ENCODE measurements at regions not wholly inside any gene's neighbourhood (a gene's known extent, or its start where the extent isn't known, plus 50 kb on each side); places are given as distances from the start of the nearest gene placed in this dataset.

- Histone ChIP-seq H3K27ac (no peak overlapping the region), H3K27me3 (no peaks in the 10 kb centered on the region), H3K4me3 (no peak overlapping the region), H3K9me3 (no peaks in the 10 kb centered on the region), H3K36me3 (no peaks in the 10 kb centered on the region), H3K4me1 (peaks cover 0 to 23% (median 14%) of the 10 kb centered on the region in 9 donors)
- ATAC-seq = no peak
- intact Hi-C loops (cut with DNase I) = no loop called here
- TF ChIP-seq, protein P1, sequence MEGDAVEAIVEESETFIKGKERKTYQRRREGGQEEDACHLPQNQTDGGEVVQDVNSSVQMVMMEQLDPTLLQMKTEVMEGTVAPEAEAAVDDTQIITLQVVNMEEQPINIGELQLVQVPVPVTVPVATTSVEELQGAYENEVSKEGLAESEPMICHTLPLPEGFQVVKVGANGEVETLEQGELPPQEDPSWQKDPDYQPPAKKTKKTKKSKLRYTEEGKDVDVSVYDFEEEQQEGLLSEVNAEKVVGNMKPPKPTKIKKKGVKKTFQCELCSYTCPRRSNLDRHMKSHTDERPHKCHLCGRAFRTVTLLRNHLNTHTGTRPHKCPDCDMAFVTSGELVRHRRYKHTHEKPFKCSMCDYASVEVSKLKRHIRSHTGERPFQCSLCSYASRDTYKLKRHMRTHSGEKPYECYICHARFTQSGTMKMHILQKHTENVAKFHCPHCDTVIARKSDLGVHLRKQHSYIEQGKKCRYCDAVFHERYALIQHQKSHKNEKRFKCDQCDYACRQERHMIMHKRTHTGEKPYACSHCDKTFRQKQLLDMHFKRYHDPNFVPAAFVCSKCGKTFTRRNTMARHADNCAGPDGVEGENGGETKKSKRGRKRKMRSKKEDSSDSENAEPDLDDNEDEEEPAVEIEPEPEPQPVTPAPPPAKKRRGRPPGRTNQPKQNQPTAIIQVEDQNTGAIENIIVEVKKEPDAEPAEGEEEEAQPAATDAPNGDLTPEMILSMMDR (IDR thresholded peaks at IDR 0.05) = no peak
- no peak for DNase-seq
- 74 to 76% methylated on average over 3 of the region's 3 CpGs for WGBS, 2 donors
These were observed 160.1 kb downstream of the NUAK1 start for GRCh38 chr12:105978686-105979085.

GRCh38 chr12:105980085-105980484 is 158.7 kb downstream of the NUAK1 start:
- TF ChIP-seq, protein P1 (IDR thresholded peaks at IDR 0.05) = no peak
- Histone ChIP-seq H3K9me3 (no peaks in the 10 kb centered on the region), H3K4me1 (peaks cover 0 to 25% (median 14%) of the 10 kb centered on the region in 9 donors), H3K27me3 (no peaks in the 10 kb centered on the region), H3K4me3 (no peak overlapping the region), H3K36me3 (no peaks in the 10 kb centered on the region), H3K27ac (peak overlapping the region in 1 of 10 donors; percentile 24)
- intact Hi-C loops (cut with DNase I) = loop anchor here in 2 of 10 donors (10.0 kb wide), 2 partner anchors 85 to 155 kb away; partner anchors contain the start of gene NUAK1 (in 1 of the 2)
- ATAC-seq = no peak
- WGBS, 2 donors = 89 to 98% methylated on average over 1 of the region's 1 CpG
- DNase-seq = no peak

GRCh38 chr12:105980533-105980932 is 158.2 kb downstream of the NUAK1 start:
- WGBS, 2 donors = 82 to 85% methylated on average over 5 of the region's 5 CpGs
- intact Hi-C loops (cut with DNase I) = loop anchor here in 2 of 10 donors (10.0 kb wide), 2 partner anchors 84 to 154 kb away; partner anchors contain the start of gene NUAK1 (in 1 of the 2)
- H3K27ac ChIP-seq = peak overlapping the region in 2 of 10 donors; percentile 7 to 24

GRCh38 chr12:105982022-105982421 is 156.7 kb downstream of the NUAK1 start:
- H3K36me3 ChIP-seq = no peaks in the 10 kb centered on the region
- no peaks in the 10 kb centered on the region for H3K9me3 ChIP-seq
- intact Hi-C loops (cut with DNase I) = loop anchor here in 2 of 10 donors (10.0 kb wide), 2 partner anchors 83 to 153 kb away; partner anchors contain the start of gene NUAK1 (in 1 of the 2)
- ATAC-seq = peak; percentile 74 to 95 (median 82)
- 31 to 42% methylated on average over 6 of the region's 6 CpGs for WGBS, 2 donors
- no peak overlapping the region for H3K4me3 ChIP-seq
- peaks cover 0 to 25% (median 14%) of the 10 kb centered on the region in 9 donors for H3K4me1 ChIP-seq
- H3K27ac ChIP-seq = peak overlapping the region in 7 of 10 donors; percentile 20 to 61 (median 57)
- TF ChIP-seq, protein P1 (IDR thresholded peaks at IDR 0.05) = no peak
- no peaks in the 10 kb centered on the region for H3K27me3 ChIP-seq
- DNase-seq = peak; percentile 38 to 40

More at GRCh38 chr12:105980533-105980932, 158.2 kb downstream of the NUAK1 start:
- no peak overlapping the region for H3K4me3 ChIP-seq
- DNase-seq (no peak), ATAC-seq (peak in 1 of 8 donors; percentile 22)
- no peaks in the 10 kb centered on the region for H3K36me3 ChIP-seq
- peaks cover 0 to 25% (median 14%) of the 10 kb centered on the region in 9 donors for H3K4me1 ChIP-seq
- no peaks in the 10 kb centered on the region for H3K9me3 ChIP-seq
- H3K27me3 ChIP-seq = no peaks in the 10 kb centered on the region
- TF ChIP-seq, protein P1 (IDR thresholded peaks at IDR 0.05) = no peak

Data from heart right ventricle (tissue), 16 donors.